ENCODE measurements at regions not wholly inside any gene's neighbourhood (a gene's known extent, or its start where the extent isn't known, plus 50 kb on each side); places are given as distances from the start of the nearest gene placed in this dataset.

DNA sequence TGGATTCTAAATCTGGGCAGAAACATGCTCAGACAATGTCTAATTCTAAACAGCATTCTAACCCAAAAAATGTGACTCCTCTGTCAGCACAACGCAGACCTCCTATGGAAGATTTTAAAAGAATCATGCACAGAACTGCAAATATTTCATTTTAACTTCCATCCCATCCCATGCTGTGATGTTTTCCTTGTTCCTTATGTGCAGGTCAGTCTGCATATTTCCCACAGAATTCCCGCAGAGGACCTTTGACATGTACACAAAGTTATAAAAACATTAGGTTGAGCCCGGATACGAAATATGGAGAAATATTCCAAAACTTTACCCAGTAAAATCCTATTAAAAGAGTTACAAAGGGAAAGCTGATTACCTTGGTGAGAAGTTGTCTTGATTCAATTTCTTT, 467.1 kb upstream of the EPHA7 start:
- no peak for TF ChIP-seq ESRRG (CRISPR knock-in tag; IDR thresholded peaks at IDR 0.05)
- no peak for TF ChIP-seq ZNF70 (CRISPR knock-in tag; IDR thresholded peaks at IDR 0.05)
- no peak for TF ChIP-seq RARB (CRISPR knock-in tag; IDR thresholded peaks at IDR 0.05)
- no peak for TF ChIP-seq TOX (CRISPR knock-in tag; IDR thresholded peaks at IDR 0.05; ENCODE audit: borderline replicate concordance)
- TF ChIP-seq ZC3H10 (CRISPR knock-in tag; IDR thresholded peaks at IDR 0.05) = no peak
- no peak for TF ChIP-seq PATZ1 (CRISPR knock-in tag; IDR thresholded peaks at IDR 0.05; ENCODE audit: borderline replicate concordance)
- TF ChIP-seq TCF4 (CRISPR knock-in tag; IDR thresholded peaks at IDR 0.05; ENCODE audit: borderline replicate concordance) = no peak
- TF ChIP-seq, protein P1, sequence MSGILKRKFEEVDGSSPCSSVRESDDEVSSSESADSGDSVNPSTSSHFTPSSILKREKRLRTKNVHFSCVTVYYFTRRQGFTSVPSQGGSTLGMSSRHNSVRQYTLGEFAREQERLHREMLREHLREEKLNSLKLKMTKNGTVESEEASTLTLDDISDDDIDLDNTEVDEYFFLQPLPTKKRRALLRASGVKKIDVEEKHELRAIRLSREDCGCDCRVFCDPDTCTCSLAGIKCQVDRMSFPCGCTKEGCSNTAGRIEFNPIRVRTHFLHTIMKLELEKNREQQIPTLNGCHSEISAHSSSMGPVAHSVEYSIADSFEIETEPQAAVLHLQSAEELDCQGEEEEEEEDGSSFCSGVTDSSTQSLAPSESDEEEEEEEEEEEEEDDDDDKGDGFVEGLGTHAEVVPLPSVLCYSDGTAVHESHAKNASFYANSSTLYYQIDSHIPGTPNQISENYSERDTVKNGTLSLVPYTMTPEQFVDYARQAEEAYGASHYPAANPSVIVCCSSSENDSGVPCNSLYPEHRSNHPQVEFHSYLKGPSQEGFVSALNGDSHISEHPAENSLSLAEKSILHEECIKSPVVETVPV (CRISPR knock-in tag; IDR thresholded peaks at IDR 0.05) = no peak
- TF ChIP-seq CSDC2 (CRISPR knock-in tag; IDR thresholded peaks at IDR 0.05) = no peak

DNA sequence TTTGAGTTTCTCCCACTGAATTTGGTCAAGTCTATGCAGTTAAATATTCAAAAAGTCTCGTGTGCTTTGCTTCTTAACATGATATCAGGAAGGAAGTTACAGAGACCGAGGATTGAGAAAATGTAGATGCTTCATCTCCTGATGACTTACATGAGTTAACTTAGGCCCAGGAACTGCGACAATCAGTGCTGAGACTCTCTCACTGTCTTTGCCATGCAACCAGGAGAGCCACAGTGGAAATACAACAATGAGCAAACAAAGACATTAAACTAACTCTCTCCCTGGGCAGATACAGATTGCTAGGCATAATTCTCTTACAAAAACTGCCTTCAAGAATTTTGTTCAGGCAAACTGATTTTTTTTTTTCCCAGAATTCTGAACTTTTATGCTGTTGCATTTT, 440.6 kb upstream of the EPHA7 start:
- TF ChIP-seq SNAI2 (CRISPR knock-in tag; IDR thresholded peaks at IDR 0.05) = no peak
- no peak for TF ChIP-seq CSDC2 (CRISPR knock-in tag; IDR thresholded peaks at IDR 0.05)
- TF ChIP-seq, protein P1 (CRISPR knock-in tag; IDR thresholded peaks at IDR 0.05) = no peak
- no peak for TF ChIP-seq PPARA (CRISPR knock-in tag; IDR thresholded peaks at IDR 0.05; ENCODE audit: borderline replicate concordance)
- TF ChIP-seq GLIS3 (CRISPR knock-in tag; IDR thresholded peaks at IDR 0.05) = no peak
- TF ChIP-seq ZNF8 (CRISPR knock-in tag; IDR thresholded peaks at IDR 0.05) = no peak
- TF ChIP-seq ZNF70 (CRISPR knock-in tag; IDR thresholded peaks at IDR 0.05) = no peak
- no peak for ATAC-seq

More for the DNA sequence above, 467.1 kb upstream of the EPHA7 start:
- ATAC-seq = no peak

DNA sequence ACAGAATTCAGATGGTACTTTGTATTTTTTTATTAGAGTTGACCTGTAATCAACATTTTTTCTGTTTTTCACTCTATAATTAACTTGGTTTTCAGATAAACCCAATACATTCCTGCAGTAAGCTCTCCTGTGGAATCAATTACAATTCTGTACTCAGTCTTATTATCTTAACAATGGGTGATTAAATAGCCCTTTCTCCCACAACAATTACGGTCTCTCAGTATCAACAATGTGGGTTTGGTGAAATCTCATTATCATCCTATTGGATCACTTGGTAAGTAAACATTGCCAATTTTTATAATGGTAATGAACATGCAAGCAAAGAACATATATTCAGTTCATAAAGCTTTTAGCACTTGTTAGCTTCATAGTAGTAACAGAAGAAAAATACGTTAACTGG, 438.9 kb upstream of the EPHA7 start:
- TF ChIP-seq ZFP3 (CRISPR knock-in tag; IDR thresholded peaks at IDR 0.05) (no peak), GLIS3 (CRISPR knock-in tag; IDR thresholded peaks at IDR 0.05) (no peak), PATZ1 (CRISPR knock-in tag; IDR thresholded peaks at IDR 0.05; ENCODE audit: borderline replicate concordance) (no peak), ZNF565 (CRISPR knock-in tag; conservative IDR thresholded peaks at IDR 0.05; ENCODE audit: low read depth) (no peak), OSR1 (CRISPR knock-in tag; IDR thresholded peaks at IDR 0.05) (no peak), RARB (CRISPR knock-in tag; IDR thresholded peaks at IDR 0.05) (no peak), ISL1 (CRISPR knock-in tag; IDR thresholded peaks at IDR 0.05) (no peak), ZNF70 (CRISPR knock-in tag; IDR thresholded peaks at IDR 0.05) (no peak), CSDC2 (CRISPR knock-in tag; IDR thresholded peaks at IDR 0.05) (no peak), ZFP30 (CRISPR knock-in tag; IDR thresholded peaks at IDR 0.05) (no peak), PPARA (CRISPR knock-in tag; IDR thresholded peaks at IDR 0.05; ENCODE audit: borderline replicate concordance) (no peak), POU6F1 (CRISPR knock-in tag; IDR thresholded peaks at IDR 0.05; ENCODE audit: borderline replicate concordance, low read depth) (no peak), SNAI2 (CRISPR knock-in tag; IDR thresholded peaks at IDR 0.05) (no peak)
- TF ChIP-seq, protein P2, sequence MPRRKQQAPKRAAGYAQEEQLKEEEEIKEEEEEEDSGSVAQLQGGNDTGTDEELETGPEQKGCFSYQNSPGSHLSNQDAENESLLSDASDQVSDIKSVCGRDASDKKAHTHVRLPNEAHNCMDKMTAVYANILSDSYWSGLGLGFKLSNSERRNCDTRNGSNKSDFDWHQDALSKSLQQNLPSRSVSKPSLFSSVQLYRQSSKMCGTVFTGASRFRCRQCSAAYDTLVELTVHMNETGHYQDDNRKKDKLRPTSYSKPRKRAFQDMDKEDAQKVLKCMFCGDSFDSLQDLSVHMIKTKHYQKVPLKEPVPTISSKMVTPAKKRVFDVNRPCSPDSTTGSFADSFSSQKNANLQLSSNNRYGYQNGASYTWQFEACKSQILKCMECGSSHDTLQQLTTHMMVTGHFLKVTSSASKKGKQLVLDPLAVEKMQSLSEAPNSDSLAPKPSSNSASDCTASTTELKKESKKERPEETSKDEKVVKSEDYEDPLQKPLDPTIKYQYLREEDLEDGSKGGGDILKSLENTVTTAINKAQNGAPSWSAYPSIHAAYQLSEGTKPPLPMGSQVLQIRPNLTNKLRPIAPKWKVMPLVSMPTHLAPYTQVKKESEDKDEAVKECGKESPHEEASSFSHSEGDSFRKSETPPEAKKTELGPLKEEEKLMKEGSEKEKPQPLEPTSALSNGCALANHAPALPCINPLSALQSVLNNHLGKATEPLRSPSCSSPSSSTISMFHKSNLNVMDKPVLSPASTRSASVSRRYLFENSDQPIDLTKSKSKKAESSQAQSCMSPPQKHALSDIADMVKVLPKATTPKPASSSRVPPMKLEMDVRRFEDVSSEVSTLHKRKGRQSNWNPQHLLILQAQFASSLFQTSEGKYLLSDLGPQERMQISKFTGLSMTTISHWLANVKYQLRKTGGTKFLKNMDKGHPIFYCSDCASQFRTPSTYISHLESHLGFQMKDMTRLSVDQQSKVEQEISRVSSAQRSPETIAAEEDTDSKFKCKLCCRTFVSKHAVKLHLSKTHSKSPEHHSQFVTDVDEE (CRISPR knock-in tag; IDR thresholded peaks at IDR 0.05) = no peak
- TF ChIP-seq, protein P3, sequence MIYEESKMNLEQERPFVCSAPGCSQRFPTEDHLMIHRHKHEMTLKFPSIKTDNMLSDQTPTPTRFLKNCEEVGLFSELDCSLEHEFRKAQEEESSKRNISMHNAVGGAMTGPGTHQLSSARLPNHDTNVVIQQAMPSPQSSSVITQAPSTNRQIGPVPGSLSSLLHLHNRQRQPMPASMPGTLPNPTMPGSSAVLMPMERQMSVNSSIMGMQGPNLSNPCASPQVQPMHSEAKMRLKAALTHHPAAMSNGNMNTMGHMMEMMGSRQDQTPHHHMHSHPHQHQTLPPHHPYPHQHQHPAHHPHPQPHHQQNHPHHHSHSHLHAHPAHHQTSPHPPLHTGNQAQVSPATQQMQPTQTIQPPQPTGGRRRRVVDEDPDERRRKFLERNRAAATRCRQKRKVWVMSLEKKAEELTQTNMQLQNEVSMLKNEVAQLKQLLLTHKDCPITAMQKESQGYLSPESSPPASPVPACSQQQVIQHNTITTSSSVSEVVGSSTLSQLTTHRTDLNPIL (CRISPR knock-in tag; IDR thresholded peaks at IDR 0.05; ENCODE audit: low read depth) = no peak
- ATAC-seq = no peak

All from SK-N-SH treated with all-trans-retinoic acid at 6 μM for 48 hours (cell line).